AML-193 (cell line): ENCODE measurements at regions not wholly inside any gene's neighbourhood (a gene's known extent, or its start where the extent isn't known, plus 50 kb on each side); places are given as distances from the start of the nearest gene placed in this dataset.
A peak's percentile ranks its signal among the peaks of the same experiment; 100 is the strongest.
"Not testable (repeated sequence)": the region's sequence is repeated elsewhere in the genome, so short reads cannot be mapped to it uniquely, and the experiment has no call there.

ENCODE experiments used
- DNase-seq, 2 experiments: peaks; one replicate each; lab custom pipeline; 2025; lab: John Stamatoyannopoulos, UW

DNA sequence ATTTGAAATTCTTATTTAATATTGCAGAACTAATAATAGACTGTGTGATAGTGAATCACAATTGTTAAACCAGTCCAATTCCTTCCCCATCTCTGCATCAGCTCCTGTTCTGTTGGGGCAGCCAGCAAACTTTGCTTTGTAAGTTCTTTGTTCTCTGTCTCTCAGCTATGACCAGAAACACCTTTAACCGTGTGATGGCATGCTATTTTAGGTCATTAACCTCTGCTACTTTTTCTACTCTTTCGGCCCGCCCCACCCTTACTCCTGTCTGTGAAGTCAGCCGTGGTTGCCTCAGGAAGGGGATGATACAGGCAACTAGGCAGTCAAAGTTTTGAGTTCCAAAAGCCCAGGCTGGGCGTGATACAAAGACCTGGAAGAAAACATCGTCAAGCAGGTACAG, 51.3 kb upstream of the EGFL6 start:
- no peak for DNase-seq

DNA sequence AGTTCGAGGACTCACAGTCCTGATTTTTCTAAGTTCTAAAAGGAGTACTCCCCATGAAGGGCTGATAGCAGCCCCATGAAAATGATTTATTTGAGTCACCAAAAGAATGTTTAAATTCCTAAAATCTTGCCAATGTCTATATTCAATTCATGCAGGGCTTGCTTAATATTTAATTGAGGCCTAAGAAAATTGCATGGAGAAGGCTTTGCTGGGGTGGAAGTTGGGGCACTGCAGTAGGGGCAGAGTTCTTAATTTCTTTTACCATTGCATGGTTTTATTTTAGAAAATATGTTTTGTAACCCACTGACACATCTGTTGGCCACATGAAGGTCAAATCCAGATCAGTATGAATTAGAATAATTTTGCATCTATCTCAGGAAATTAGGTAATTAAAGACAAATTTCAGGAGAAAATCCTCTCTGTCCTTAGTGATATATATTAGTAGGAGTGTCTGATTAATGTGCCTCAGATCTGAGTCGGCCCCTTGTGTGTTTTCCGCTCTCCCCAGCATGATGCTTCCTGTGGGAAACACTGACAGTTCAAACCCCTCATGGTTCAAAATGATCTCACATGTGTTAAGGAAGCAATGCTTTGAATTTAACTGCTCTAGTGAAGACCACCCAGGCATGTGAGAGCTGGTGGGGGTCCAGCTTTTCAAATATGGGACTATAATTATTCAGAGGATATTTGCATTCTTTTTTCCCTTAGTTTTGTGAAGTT, 54.0 kb upstream of the EGFL6 start:
- DNase-seq, result no peak

DNA sequence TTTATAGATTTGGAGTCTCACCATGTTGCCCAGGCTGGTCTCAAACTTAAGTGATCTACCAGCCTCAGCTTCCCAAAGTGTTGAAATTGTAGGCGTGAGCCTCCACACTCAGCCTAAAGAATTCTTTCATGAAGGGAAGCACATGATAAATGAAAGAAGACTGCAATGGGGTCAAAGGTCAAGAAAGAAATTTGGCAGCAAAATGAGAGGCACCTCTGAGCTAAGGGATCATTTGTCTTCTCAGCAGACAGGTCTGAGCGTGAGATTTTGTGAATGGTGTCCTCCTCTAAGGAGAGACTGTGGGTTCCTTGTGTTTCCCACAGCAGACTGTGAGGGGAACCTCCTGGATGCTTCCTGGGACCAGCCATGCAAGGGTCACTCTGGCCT, 57.5 kb upstream of the EGFL6 start:
- no peak for DNase-seq

DNA sequence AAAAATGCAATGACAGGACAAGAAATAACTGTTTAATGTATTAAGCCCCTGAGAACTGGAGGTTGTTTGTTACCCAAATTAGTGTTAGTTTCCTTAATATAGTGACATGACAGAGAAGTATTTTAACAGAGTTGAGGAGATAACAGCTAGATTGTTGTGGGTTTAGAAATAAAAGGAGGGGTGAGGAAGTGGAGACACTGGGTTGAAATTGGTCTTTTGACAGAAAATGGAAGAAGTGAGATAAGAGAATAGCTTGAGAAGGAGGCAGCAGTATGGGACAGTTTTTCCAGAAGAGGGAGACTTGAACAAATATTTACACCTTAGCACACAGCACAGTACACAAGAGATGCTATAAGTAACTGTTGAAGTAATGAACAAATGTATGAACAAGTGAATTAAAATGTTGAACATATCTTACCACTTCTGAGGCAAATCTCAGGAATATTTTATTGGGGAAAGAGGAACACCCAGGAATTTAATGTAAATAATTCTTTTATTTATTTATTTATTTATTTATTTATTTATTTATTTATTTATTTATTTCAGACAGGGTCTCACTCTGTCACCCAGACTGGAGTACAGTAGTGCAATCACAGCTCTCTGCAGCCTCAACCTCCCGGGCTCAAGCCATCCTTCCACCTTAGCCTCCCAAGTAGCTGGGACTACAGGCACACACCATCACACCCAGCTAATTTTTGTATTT, 58.0 kb upstream of the EGFL6 start:
- DNase-seq, result no peak

DNA sequence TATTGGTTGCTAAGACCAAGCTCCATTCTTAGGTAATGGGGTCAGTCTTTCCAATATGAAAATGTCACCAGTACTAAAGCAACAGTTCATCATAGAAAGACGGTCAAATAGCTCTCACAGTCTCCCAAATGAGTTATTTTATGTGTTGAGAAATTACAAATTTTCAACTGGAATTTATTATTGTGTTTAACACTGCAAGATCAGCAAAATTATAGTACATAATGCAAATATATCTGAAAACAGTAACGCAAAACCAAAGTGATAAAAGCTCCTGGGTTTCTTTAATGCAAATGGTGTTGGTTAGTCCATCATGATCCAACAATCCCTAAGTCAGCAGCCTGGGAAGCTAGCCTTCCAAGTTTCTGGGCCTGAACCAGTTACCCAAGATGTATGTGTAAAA, 61.5 kb upstream of the EGFL6 start:
- no peak for DNase-seq

DNA sequence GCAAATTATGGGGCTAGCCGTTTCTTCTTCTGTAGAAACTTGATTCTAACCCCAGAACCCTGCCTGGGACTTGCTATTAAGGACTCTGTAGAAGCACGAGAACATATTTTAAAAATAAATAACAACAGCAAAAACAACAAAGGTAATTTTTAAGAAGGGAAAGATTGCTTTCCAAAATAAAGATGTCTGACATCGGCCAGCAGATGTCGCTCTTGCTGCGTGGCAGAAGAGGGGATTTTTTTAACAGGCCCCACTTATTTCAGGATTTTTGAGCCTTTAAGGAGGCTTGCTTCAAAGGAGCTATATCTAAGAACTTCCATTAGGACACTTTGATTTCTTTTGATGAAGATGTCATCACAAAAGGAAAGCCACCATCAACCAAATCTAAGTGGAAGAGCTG, 62.8 kb upstream of the EGFL6 start:
- peak in 1 of 2 experiments; percentile 14 for DNase-seq

GRCh38 chrX:13502590-13502989, 66.8 kb upstream of the EGFL6 start:
- no peak for DNase-seq

DNA sequence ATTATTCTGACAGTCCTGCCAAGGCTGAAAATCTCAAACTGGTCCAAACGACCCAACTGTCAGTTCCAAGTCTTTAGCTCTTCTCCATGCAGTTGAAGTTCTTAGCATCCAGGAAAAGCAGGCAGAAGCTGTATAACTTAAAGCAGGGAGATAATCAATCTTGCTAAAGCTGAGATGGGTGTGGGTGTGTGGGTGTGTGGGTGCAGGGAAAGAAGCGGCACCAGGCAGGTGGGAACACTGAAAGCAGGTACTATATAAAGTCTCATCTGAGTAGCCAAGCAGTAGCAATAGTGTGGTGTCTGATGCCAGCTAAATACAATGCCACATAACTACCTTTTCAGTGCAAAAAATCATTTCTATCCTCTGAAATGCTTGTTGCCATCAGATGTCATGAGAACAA, 69.7 kb upstream of the EGFL6 start:
- no peak for DNase-seq

GRCh38 chrX:13498238-13498637, 71.2 kb upstream of the EGFL6 start:
- no peak for DNase-seq

- DNase-seq, result no peak
These were observed 74.2 kb upstream of the EGFL6 start for GRCh38 chrX:13495232-13495631.

- no peak for DNase-seq
These were observed 74.8 kb upstream of the EGFL6 start for GRCh38 chrX:13494562-13494961.

GRCh38 chrX:13493659-13494058, 75.7 kb upstream of the EGFL6 start:
- DNase-seq, result no peak

- DNase-seq, result no peak
These were observed 77.1 kb upstream of the EGFL6 start for GRCh38 chrX:13492286-13492685.

GRCh38 chrX:13491061-13491460, 78.3 kb upstream of the EGFL6 start:
- peak; percentile 32 to 39 for DNase-seq

- no peak for DNase-seq
These were observed 79.9 kb upstream of the EGFL6 start for GRCh38 chrX:13489454-13489853.

GRCh38 chrX:13487731-13488505, 81.5 kb upstream of the EGFL6 start:
- peak; percentile 28 to 54 for DNase-seq

- no peak for DNase-seq
These were observed 84.2 kb upstream of the EGFL6 start for GRCh38 chrX:13485167-13485566.

DNA sequence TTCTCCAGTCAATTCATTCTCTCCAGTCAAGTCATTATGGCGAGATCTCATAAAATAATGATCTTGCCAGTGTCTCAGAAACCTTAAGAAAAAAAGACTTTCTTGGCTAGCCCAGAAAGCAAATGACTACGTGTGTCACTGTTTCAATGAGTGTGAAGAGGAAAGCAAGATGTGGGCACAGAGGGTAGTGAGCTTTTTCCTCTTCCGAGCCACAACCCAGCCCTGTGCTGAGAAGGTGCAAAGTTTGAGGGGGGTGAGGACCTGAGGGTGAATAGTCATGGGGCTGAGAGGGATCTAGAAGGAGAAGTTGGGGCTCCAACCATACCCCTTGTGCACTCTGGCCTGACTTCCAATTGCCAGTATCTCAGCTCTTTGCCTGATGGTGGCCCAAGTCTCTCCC, 85.6 kb upstream of the EGFL6 start:
- no peak for DNase-seq

GRCh38 chrX:13482746-13483541, 86.5 kb upstream of the EGFL6 start:
- DNase-seq, result no peak

DNA sequence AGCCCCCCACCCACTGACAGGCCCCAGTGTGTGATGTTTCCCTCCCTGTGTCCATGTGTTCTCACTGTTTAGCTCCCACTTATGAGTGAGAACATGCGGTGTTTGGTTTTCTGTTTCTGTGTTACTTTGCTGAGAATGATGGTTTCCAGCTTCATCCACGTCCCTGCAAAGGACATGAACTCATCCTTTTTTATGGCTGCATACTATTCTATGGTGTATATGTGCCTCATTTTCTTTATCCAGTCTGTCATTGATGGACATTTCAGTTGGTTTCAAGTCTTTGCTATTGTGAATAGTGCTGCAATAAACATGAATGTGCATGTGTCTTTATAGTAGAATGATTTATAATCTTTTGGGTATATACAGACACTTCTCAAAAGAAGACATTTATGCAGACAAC, 88.6 kb upstream of the EGFL6 start:
- DNase-seq, result not testable (repeated sequence)

- DNase-seq, result no peak
These were observed 90.0 kb upstream of the EGFL6 start for GRCh38 chrX:13479452-13479813.

DNA sequence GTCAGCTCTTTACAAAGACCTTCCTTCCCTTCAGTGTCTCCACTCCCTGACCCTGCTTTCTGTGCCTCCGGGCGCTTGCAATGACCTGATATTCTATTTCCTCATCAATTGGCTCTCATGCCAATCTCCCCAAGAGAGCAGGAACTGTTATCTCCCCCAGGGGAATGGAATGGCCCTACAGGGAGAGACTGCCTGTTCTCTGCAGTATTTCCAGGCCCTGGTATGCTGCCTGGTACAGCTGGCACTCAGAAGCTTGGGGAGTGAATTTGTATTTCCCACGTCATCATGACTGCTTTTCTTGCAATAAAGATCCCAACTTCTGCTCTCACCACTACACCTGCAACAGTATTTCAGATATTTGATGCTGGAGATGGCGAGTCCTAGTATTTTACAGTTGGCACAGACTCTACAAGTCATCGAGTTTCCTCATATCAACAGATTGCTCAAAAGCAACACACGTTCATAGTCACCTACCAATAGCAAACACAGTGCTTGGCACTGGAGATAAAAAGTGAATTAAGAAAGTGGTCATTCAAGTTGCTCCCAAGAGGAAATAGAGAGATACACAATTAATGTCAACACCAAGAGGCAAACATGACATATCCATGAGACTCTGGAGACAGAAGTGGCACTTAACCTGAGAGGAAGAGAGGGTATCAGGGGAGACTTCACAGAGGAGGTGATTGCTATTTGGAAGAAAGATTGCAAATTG, 90.5 kb upstream of the EGFL6 start:
- DNase-seq, result no peak
